Panc1 (cell line): ENCODE measurements at regions not wholly inside any gene's neighbourhood (a gene's known extent, or its start where the extent isn't known, plus 50 kb on each side); places are given as distances from the start of the nearest gene placed in this dataset.

ENCODE experiments used
- CTCF ChIP-seq: fragments of 450-650 bp; IDR thresholded peaks from 2 replicates; pipeline ENCODE4 v1.5.1; 2017; ENCODE audit warnings: mild to moderate bottlenecking
- POLR2AphosphoS5 ChIP-seq: IDR thresholded peaks from 2 replicates; pipeline ENCODE4 v1.6.1; 2012; ENCODE audit warnings: mild to moderate bottlenecking, low read depth, low read length, moderate library complexity
- TCF7L2 ChIP-seq: IDR thresholded peaks from 2 replicates; pipeline ENCODE4 v1.6.1; 2011; ENCODE audit warnings: mild to moderate bottlenecking, low read depth, low read length, inconsistent platforms

- TF ChIP-seq CTCF (no peak), TCF7L2 (no peak), POLR2AphosphoS5 (no peak)
Measured at GRCh38 chr19:27718234-27718633, 1494.7 kb downstream of the UQCRFS1 start.
